GM23338 (cell line): ENCODE measurements at regions not wholly inside any gene's neighbourhood (a gene's known extent, or its start where the extent isn't known, plus 50 kb on each side); places are given as distances from the start of the nearest gene placed in this dataset.

ENCODE experiments used
- ATAC-seq: fragments of 200-7000 bp; cut with Tn5 transposase; 3 replicates; pipeline ENCODE4 v1.9.1; 2020
- DNase-seq: peaks from one replicate; pipeline ENCODE4 v3.0.0-alpha.2; 2015; ENCODE audit warnings: low spot score
- H2AFZ ChIP-seq: fragments of 200-600 bp; sonication (generic); 2 replicates; pipeline ENCODE4 v1.8.0; 2016; ENCODE audit warnings: antibody characterized with exemption, mild to moderate bottlenecking, moderate library complexity
- H3F3A ChIP-seq: fragments of 200-600 bp; sonication (generic); replicated peaks from 2 replicates; pipeline ENCODE4 v1.8.0; 2017; ENCODE audit warnings: antibody characterized with exemption, mixed run types, low read depth
- H3K27ac ChIP-seq: fragments of 200-600 bp; sonication (generic); 2 replicates; pipeline ENCODE4 v1.6.1; 2016; ENCODE audit warnings: low read depth
- H3K27me3 ChIP-seq: fragments of 200-600 bp; sonication (generic); 2 replicates; pipeline ENCODE4 v1.8.0; 2016; ENCODE audit warnings: mild to moderate bottlenecking, mixed run types, moderate library complexity; ENCODE audit not compliant: insufficient read depth
- H3K36me3 ChIP-seq: fragments of 200-600 bp; sonication (generic); 2 replicates; pipeline ENCODE4 v1.8.0; 2016; ENCODE audit warnings: mild to moderate bottlenecking; ENCODE audit not compliant: insufficient read depth
- H3K4me1 ChIP-seq: fragments of 200-600 bp; sonication (generic); 2 replicates; pipeline ENCODE4 v1.8.0; 2016; ENCODE audit warnings: mild to moderate bottlenecking, moderate library complexity; ENCODE audit not compliant: insufficient read depth
- H3K4me2 ChIP-seq: fragments of 200-600 bp; sonication (generic); 2 replicates; pipeline ENCODE4 v1.7.1; 2017; ENCODE audit warnings: mixed run types
- H3K4me3 ChIP-seq: fragments of 200-600 bp; sonication (generic); 2 replicates; pipeline ENCODE4 v1.6.1; 2016; ENCODE audit warnings: mixed run types
- H3K79me2 ChIP-seq: fragments of 200-600 bp; sonication (generic); replicated peaks from 2 replicates; pipeline ENCODE4 v1.8.0; 2017; ENCODE audit warnings: mild to moderate bottlenecking; ENCODE audit not compliant: insufficient read depth
- H3K9me2 ChIP-seq: fragments of 200-600 bp; sonication (generic); 2 replicates; pipeline ENCODE4 v1.8.0; 2017; ENCODE audit not compliant: insufficient read depth
- H4K20me1 ChIP-seq: fragments of 200-600 bp; sonication (generic); replicated peaks from 2 replicates; pipeline ENCODE4 v1.8.0; 2017; ENCODE audit warnings: mild to moderate bottlenecking; ENCODE audit not compliant: insufficient read depth
- H3K27ac Mint-ChIP-seq: 2 replicates; pipeline ENCODE4 v1.8.0; 2020; ENCODE audit warnings: inconsistent platforms, mild to moderate bottlenecking, moderate library complexity, mixed read lengths
- H3K27me3 Mint-ChIP-seq: 3 replicates; pipeline ENCODE4 v1.8.0; 2022; ENCODE audit warnings: low read depth, mild to moderate bottlenecking, moderate library complexity, mixed read lengths, inconsistent platforms; ENCODE audit not compliant: insufficient read depth, poor library complexity
- H3K36me3 Mint-ChIP-seq: 3 replicates; pipeline ENCODE4 v1.8.0; 2021; ENCODE audit warnings: low read depth, mild to moderate bottlenecking, inconsistent platforms, moderate library complexity, mixed read lengths
- H3K4me1 Mint-ChIP-seq: 3 replicates; pipeline ENCODE4 v1.8.0; 2020; ENCODE audit warnings: mild to moderate bottlenecking, inconsistent platforms, mixed read lengths
- H3K4me3 Mint-ChIP-seq: 3 replicates; pipeline ENCODE4 v1.8.0; 2021; ENCODE audit warnings: moderate library complexity, mild to moderate bottlenecking, inconsistent platforms, mixed read lengths
- H3K9me3 Mint-ChIP-seq: 3 replicates; pipeline ENCODE4 v1.8.0; 2020; ENCODE audit warnings: moderate library complexity, mild to moderate bottlenecking, inconsistent platforms, mixed read lengths
- CREB1 ChIP-seq: fragments of 250-450 bp; sonication (Bioruptor Pico); IDR thresholded peaks from 2 replicates; pipeline ENCODE4 v1.5.0; 2020; ENCODE audit warnings: low read depth, mild to moderate bottlenecking, moderate library complexity
- EZH2 ChIP-seq: fragments of 200-600 bp; sonication (generic); IDR thresholded peaks from one replicate; pipeline ENCODE4 v1.8.0; 2017; ENCODE audit warnings: antibody characterized with exemption, mild to moderate bottlenecking, low read depth; ENCODE audit not compliant: unreplicated experiment
- EZH2phosphoT487 ChIP-seq: fragments of 200-600 bp; sonication (generic); IDR thresholded peaks from one replicate; pipeline ENCODE4 v1.8.1; 2018; ENCODE audit warnings: antibody characterized with exemption; ENCODE audit not compliant: unreplicated experiment
- JUNB ChIP-seq: IDR thresholded peaks from one replicate; pipeline ENCODE4 v1.6.1; 2016; ENCODE audit warnings: antibody characterized with exemption; ENCODE audit not compliant: unreplicated experiment
- NANOG ChIP-seq: IDR thresholded peaks from 2 replicates; pipeline ENCODE4 v1.6.1; 2016; ENCODE audit warnings: antibody characterized with exemption, borderline replicate concordance
- POLR2AphosphoS5 ChIP-seq: IDR thresholded peaks from 2 replicates; pipeline ENCODE4 v1.6.1; 2016; ENCODE audit warnings: antibody characterized with exemption, low read depth
- STAT1 ChIP-seq: IDR thresholded peaks from one replicate; pipeline ENCODE4 v1.6.1; 2016; ENCODE audit warnings: antibody characterized with exemption; ENCODE audit not compliant: unreplicated experiment
- ZNF114 ChIP-seq: fragments of 250-450 bp; sonication (Bioruptor Pico); IDR thresholded peaks from 2 replicates; pipeline ENCODE4 v1.5.0; 2020; ENCODE audit warnings: mild to moderate bottlenecking, moderate library complexity
- ZNF331 ChIP-seq: fragments of 250-450 bp; sonication (Bioruptor Pico); IDR thresholded peaks from 2 replicates; pipeline ENCODE4 v1.5.0; 2020; ENCODE audit warnings: low read depth, mild to moderate bottlenecking, moderate library complexity
- TF ChIP-seq, protein P1 (sequence below): IDR thresholded peaks from 2 replicates; pipeline ENCODE4 v1.6.1; 2016; ENCODE audit warnings: antibody characterized with exemption
- TF ChIP-seq, protein P2 (sequence below), 2 experiments: fragments of 200-600 bp in 1 of 2; sonication (generic) in 1 of 2; conservative IDR thresholded peaks; 2 replicates each; pipeline versions ENCODE4 v1.5.1 to v1.6.1; 2016 to 2017; ENCODE audit warnings: antibody characterized with exemption in 2 of 2, low read depth in 2 of 2, mild to moderate bottlenecking in 2 of 2, moderate library complexity in 1 of 2
- TF ChIP-seq, protein P3 (sequence below): fragments of 250-450 bp; sonication (Bioruptor Pico); IDR thresholded peaks from 2 replicates; pipeline ENCODE4 v1.5.0; 2020; ENCODE audit warnings: mild to moderate bottlenecking, moderate library complexity
- TF ChIP-seq, protein P4 (sequence below): IDR thresholded peaks from one replicate; pipeline ENCODE4 v1.6.1; 2018; ENCODE audit warnings: antibody characterized with exemption; ENCODE audit not compliant: unreplicated experiment

DNA sequence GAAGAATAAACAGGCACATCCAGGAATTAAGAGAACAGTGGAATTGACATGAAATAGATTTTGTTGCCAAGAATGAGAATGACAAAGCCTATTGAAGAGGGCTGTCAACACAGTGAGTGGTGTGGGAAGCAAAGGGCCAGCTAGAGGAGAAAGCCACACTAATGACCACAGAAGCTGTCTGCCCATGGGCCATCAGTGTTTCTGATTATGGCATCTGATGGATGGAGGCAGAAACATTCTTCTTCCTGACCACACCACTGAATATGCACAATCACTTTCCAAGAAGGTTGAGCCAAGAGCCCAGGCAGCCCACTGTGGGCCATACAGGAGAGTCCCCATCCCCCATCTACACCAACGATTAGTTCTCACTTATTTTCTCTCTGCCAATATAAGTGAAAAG is 146.0 kb upstream of the SH3BP4 start:
- H3K27me3 ChIP-seq = no peaks in the 10 kb centered on the region
- H3K27ac ChIP-seq = no peak overlapping the region
- ATAC-seq = no peak

More for the DNA sequence above, 146.0 kb upstream of the SH3BP4 start:
- 0 out of 2 replicates have a peak, but pooled peaks cover 13% of the 10 kb centered on the region for H3K9me2 ChIP-seq
- H3K4me1 Mint-ChIP-seq = no peaks in the 10 kb centered on the region
- H3K4me2 ChIP-seq = no peak overlapping the region
- H3K27me3 Mint-ChIP-seq = peaks cover 4% of the 10 kb centered on the region
- H4K20me1 ChIP-seq = no peaks in the 10 kb centered on the region
- DNase-seq = no peak
- no peaks in the 10 kb centered on the region for H3F3A ChIP-seq
- H3K4me3 Mint-ChIP-seq = no peak overlapping the region
- TF ChIP-seq, protein P1, sequence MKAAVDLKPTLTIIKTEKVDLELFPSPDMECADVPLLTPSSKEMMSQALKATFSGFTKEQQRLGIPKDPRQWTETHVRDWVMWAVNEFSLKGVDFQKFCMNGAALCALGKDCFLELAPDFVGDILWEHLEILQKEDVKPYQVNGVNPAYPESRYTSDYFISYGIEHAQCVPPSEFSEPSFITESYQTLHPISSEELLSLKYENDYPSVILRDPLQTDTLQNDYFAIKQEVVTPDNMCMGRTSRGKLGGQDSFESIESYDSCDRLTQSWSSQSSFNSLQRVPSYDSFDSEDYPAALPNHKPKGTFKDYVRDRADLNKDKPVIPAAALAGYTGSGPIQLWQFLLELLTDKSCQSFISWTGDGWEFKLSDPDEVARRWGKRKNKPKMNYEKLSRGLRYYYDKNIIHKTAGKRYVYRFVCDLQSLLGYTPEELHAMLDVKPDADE = no peak
- no peak for TF ChIP-seq EZH2
- TF ChIP-seq JUNB = no peak
- no peak for TF ChIP-seq CREB1
- TF ChIP-seq, protein P2, sequence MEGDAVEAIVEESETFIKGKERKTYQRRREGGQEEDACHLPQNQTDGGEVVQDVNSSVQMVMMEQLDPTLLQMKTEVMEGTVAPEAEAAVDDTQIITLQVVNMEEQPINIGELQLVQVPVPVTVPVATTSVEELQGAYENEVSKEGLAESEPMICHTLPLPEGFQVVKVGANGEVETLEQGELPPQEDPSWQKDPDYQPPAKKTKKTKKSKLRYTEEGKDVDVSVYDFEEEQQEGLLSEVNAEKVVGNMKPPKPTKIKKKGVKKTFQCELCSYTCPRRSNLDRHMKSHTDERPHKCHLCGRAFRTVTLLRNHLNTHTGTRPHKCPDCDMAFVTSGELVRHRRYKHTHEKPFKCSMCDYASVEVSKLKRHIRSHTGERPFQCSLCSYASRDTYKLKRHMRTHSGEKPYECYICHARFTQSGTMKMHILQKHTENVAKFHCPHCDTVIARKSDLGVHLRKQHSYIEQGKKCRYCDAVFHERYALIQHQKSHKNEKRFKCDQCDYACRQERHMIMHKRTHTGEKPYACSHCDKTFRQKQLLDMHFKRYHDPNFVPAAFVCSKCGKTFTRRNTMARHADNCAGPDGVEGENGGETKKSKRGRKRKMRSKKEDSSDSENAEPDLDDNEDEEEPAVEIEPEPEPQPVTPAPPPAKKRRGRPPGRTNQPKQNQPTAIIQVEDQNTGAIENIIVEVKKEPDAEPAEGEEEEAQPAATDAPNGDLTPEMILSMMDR (conservative IDR thresholded peaks at IDR 0.05; ENCODE audit: low read depth in 2 of 2) = no peak
- TF ChIP-seq POLR2AphosphoS5 = no peak
- no peak for TF ChIP-seq NANOG
- no peak for TF ChIP-seq EZH2phosphoT487
- no peak for TF ChIP-seq ZNF331 (CRISPR knock-in tag)
- TF ChIP-seq, protein P3, sequence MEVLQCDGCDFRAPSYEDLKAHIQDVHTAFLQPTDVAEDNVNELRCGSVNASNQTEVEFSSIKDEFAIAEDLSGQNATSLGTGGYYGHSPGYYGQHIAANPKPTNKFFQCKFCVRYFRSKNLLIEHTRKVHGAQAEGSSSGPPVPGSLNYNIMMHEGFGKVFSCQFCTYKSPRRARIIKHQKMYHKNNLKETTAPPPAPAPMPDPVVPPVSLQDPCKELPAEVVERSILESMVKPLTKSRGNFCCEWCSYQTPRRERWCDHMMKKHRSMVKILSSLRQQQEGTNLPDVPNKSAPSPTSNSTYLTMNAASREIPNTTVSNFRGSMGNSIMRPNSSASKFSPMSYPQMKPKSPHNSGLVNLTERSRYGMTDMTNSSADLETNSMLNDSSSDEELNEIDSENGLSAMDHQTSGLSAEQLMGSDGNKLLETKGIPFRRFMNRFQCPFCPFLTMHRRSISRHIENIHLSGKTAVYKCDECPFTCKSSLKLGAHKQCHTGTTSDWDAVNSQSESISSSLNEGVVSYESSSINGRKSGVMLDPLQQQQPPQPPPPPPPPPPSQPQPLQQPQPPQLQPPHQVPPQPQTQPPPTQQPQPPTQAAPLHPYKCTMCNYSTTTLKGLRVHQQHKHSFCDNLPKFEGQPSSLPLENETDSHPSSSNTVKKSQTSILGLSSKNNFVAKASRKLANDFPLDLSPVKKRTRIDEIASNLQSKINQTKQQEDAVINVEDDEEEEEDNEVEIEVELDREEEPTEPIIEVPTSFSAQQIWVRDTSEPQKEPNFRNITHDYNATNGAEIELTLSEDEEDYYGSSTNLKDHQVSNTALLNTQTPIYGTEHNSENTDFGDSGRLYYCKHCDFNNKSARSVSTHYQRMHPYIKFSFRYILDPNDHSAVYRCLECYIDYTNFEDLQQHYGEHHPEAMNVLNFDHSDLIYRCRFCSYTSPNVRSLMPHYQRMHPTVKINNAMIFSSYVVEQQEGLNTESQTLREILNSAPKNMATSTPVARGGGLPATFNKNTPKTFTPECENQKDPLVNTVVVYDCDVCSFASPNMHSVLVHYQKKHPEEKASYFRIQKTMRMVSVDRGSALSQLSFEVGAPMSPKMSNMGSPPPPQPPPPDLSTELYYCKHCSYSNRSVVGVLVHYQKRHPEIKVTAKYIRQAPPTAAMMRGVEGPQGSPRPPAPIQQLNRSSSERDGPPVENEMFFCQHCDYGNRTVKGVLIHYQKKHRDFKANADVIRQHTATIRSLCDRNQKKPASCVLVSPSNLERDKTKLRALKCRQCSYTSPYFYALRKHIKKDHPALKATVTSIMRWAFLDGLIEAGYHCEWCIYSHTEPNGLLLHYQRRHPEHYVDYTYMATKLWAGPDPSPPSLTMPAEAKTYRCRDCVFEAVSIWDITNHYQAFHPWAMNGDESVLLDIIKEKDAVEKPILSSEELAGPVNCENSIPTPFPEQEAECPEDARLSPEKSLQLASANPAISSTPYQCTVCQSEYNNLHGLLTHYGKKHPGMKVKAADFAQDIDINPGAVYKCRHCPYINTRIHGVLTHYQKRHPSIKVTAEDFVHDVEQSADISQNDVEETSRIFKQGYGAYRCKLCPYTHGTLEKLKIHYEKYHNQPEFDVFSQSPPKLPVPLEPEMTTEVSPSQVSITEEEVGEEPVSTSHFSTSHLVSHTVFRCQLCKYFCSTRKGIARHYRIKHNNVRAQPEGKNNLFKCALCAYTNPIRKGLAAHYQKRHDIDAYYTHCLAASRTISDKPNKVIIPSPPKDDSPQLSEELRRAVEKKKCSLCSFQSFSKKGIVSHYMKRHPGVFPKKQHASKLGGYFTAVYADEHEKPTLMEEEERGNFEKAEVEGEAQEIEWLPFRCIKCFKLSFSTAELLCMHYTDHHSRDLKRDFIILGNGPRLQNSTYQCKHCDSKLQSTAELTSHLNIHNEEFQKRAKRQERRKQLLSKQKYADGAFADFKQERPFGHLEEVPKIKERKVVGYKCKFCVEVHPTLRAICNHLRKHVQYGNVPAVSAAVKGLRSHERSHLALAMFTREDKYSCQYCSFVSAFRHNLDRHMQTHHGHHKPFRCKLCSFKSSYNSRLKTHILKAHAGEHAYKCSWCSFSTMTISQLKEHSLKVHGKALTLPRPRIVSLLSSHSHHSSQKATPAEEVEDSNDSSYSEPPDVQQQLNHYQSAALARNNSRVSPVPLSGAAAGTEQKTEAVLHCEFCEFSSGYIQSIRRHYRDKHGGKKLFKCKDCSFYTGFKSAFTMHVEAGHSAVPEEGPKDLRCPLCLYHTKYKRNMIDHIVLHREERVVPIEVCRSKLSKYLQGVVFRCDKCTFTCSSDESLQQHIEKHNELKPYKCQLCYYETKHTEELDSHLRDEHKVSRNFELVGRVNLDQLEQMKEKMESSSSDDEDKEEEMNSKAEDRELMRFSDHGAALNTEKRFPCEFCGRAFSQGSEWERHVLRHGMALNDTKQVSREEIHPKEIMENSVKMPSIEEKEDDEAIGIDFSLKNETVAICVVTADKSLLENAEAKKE (CRISPR knock-in tag) = no peak
- TF ChIP-seq STAT1 = no peak
- TF ChIP-seq, protein P4, sequence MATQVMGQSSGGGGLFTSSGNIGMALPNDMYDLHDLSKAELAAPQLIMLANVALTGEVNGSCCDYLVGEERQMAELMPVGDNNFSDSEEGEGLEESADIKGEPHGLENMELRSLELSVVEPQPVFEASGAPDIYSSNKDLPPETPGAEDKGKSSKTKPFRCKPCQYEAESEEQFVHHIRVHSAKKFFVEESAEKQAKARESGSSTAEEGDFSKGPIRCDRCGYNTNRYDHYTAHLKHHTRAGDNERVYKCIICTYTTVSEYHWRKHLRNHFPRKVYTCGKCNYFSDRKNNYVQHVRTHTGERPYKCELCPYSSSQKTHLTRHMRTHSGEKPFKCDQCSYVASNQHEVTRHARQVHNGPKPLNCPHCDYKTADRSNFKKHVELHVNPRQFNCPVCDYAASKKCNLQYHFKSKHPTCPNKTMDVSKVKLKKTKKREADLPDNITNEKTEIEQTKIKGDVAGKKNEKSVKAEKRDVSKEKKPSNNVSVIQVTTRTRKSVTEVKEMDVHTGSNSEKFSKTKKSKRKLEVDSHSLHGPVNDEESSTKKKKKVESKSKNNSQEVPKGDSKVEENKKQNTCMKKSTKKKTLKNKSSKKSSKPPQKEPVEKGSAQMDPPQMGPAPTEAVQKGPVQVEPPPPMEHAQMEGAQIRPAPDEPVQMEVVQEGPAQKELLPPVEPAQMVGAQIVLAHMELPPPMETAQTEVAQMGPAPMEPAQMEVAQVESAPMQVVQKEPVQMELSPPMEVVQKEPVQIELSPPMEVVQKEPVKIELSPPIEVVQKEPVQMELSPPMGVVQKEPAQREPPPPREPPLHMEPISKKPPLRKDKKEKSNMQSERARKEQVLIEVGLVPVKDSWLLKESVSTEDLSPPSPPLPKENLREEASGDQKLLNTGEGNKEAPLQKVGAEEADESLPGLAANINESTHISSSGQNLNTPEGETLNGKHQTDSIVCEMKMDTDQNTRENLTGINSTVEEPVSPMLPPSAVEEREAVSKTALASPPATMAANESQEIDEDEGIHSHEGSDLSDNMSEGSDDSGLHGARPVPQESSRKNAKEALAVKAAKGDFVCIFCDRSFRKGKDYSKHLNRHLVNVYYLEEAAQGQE = no peak
- no peak for TF ChIP-seq ZNF114 (CRISPR knock-in tag)
- H3K36me3 Mint-ChIP-seq = 0 out of 3 replicates have a peak, but pooled peaks cover 2% of the 10 kb centered on the region
- no peak overlapping the region for H2AFZ ChIP-seq
- no peaks in the 10 kb centered on the region for H3K4me1 ChIP-seq
- no peak overlapping the region for H3K27ac Mint-ChIP-seq
- H3K36me3 ChIP-seq = 0 out of 2 replicates have a peak, but pooled peaks cover 3% of the 10 kb centered on the region
- H3K79me2 ChIP-seq = no peaks in the 10 kb centered on the region
- peaks cover 17% of the 10 kb centered on the region; the same call in 2 of the 3 replicates for H3K9me3 Mint-ChIP-seq
- no peak overlapping the region for H3K4me3 ChIP-seq
